ENCODE measurements at regions not wholly inside any gene's neighbourhood (a gene's known extent, or its start where the extent isn't known, plus 50 kb on each side); places are given as distances from the start of the nearest gene placed in this dataset.

- no peak for DNase-seq
- Histone ChIP-seq H3K9me3 (no peaks in the 10 kb centered on the region), H3K9ac (ENCODE audit: low read depth in 2 of 2, low read length in 2 of 2) (no peak overlapping the region), H3K27ac (no peak overlapping the region), H3K27me3 (no peaks in the 10 kb centered on the region), H3K36me3 (no peaks in the 10 kb centered on the region), H3K4me1 (no peaks in the 10 kb centered on the region), H3K4me3 (no peak overlapping the region)
- no peak for TF ChIP-seq CTCF (IDR thresholded peaks at IDR 0.05)
- intact Hi-C loops (cut with DNase I), result no loop called here
These were observed 138.0 kb downstream of the DTWD1 start for GRCh38 chr15:49758856-49759255.

DNA sequence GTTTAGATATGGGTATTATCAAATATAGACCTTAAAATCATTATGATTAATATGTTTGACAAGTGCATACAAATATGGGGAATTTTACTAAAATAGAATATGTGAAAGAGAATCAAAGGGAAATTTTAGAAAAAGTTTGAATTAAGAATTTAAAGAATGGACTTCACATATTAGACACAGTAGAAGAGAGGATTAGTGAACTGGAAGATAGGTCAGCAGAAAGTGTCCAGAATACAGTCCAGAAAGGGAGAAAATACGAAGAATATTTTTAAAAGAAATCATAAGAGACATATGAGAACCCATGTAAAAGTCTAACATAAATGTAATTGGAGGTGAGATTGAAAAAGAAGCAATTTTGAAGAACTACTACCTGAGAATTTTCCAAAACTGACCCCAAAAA lies 139.9 kb downstream of the DTWD1 start:
- no peak overlapping the region for H3K4me3 ChIP-seq
- DNase-seq, result no peak
- H3K27me3 ChIP-seq, result no peaks in the 10 kb centered on the region
- no peak overlapping the region for H3K9ac ChIP-seq (ENCODE audit: low read depth in 2 of 2, low read length in 2 of 2)
- no peaks in the 10 kb centered on the region for H3K36me3 ChIP-seq
- no peak for TF ChIP-seq CTCF (IDR thresholded peaks at IDR 0.05)
- no peaks in the 10 kb centered on the region for H3K4me1 ChIP-seq
- no peaks in the 10 kb centered on the region for H3K9me3 ChIP-seq
- intact Hi-C loops (cut with DNase I), result no loop called here
- H3K27ac ChIP-seq, result no peak overlapping the region

GRCh38 chr15:49769225-49769624 lies 148.4 kb downstream of the DTWD1 start:
- no peak for DNase-seq
- H3K9me3 ChIP-seq, result no peaks in the 10 kb centered on the region
- H3K9ac ChIP-seq (ENCODE audit: low read depth in 2 of 2, low read length in 2 of 2), result no peak overlapping the region
- H3K4me1 ChIP-seq, result no peaks in the 10 kb centered on the region
- H3K36me3 ChIP-seq, result no peaks in the 10 kb centered on the region
- H3K27ac ChIP-seq, result no peak overlapping the region
- no peak overlapping the region for H3K4me3 ChIP-seq
- no peaks in the 10 kb centered on the region for H3K27me3 ChIP-seq
- intact Hi-C loops (cut with DNase I), result no loop called here
- no peak for TF ChIP-seq CTCF (IDR thresholded peaks at IDR 0.05)

GRCh38 chr15:49789436-49789835 lies 168.6 kb downstream of the DTWD1 start:
- no peaks in the 10 kb centered on the region for H3K36me3 ChIP-seq
- DNase-seq, result no peak
- no peak overlapping the region for H3K4me3 ChIP-seq
- no peaks in the 10 kb centered on the region for H3K27me3 ChIP-seq
- no peak overlapping the region for H3K9ac ChIP-seq (ENCODE audit: low read depth in 2 of 2, low read length in 2 of 2)
- intact Hi-C loops (cut with DNase I), result no loop called here
- H3K27ac ChIP-seq, result no peak overlapping the region
- H3K9me3 ChIP-seq, result peaks cover 5% of the 10 kb centered on the region
- no peaks in the 10 kb centered on the region for H3K4me1 ChIP-seq
- no peak for TF ChIP-seq CTCF (IDR thresholded peaks at IDR 0.05)

- no peak for DNase-seq
- TF ChIP-seq CTCF (IDR thresholded peaks at IDR 0.05), result no peak
- Histone ChIP-seq H3K36me3 (no peaks in the 10 kb centered on the region), H3K9ac (ENCODE audit: low read depth in 2 of 2, low read length in 2 of 2) (no peak overlapping the region), H3K9me3 (peaks cover 5% of the 10 kb centered on the region), H3K4me3 (no peak overlapping the region), H3K27me3 (no peaks in the 10 kb centered on the region), H3K27ac (no peak overlapping the region), H3K4me1 (no peaks in the 10 kb centered on the region)
- intact Hi-C loops (cut with DNase I), result no loop called here
These were observed 173.1 kb downstream of the DTWD1 start for GRCh38 chr15:49793943-49794342.

DNA sequence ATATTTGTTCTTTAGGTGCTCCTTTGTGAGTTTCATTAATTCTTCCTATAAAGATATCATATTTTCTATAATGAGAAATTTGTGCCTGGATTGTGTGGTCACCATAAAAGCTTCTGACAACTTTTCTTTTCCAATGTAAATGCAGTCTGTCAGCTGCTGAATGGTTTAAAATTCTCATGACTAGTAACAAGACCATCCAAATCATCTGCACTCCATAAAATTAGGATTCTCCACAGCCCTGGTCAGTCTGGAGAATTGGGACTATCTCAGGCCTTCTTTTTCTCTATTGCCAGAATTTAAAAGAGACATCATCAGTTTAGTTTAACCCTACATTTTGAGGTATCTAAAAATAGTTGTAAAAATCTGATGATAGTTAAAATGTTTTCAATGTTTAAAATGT lies 180.9 kb downstream of the DTWD1 start:
- H3K27me3 ChIP-seq, result no peaks in the 10 kb centered on the region
- H3K36me3 ChIP-seq, result no peaks in the 10 kb centered on the region
- H3K4me3 ChIP-seq, result no peak overlapping the region
- H3K4me1 ChIP-seq, result no peaks in the 10 kb centered on the region
- no peak for TF ChIP-seq CTCF (IDR thresholded peaks at IDR 0.05)
- H3K9ac ChIP-seq (ENCODE audit: low read depth in 2 of 2, low read length in 2 of 2), result no peak overlapping the region
- no peak overlapping the region for H3K27ac ChIP-seq
- DNase-seq, result no peak
- intact Hi-C loops (cut with DNase I), result no loop called here
- no peaks in the 10 kb centered on the region for H3K9me3 ChIP-seq
